Peyer's patch (tissue), 4 donors: ENCODE measurements at regions not wholly inside any gene's neighbourhood (a gene's known extent, or its start where the extent isn't known, plus 50 kb on each side); places are given as distances from the start of the nearest gene placed in this dataset.

ENCODE experiments used
- CTCF ChIP-seq, 6 experiments: fragments of 450-650 bp in 4 of 6; fragments of 200-600 bp in 2 of 6; sonication (generic) in 1 of 6; IDR thresholded peaks; one replicate each; pipeline ENCODE4 v1.5.1; 2017 to 2019; ENCODE audit warnings: antibody characterized with exemption in 6 of 6, mild to moderate bottlenecking in 3 of 6, moderate library complexity in 1 of 6
- POLR2A ChIP-seq, 2 donors: fragments of 450-650 bp; IDR thresholded peaks; one replicate each; pipeline ENCODE4 v1.5.1; 2017; ENCODE audit warnings: antibody characterized with exemption in 2 of 2, mild to moderate bottlenecking in 2 of 2, moderate library complexity in 2 of 2

- TF ChIP-seq CTCF (IDR thresholded peaks at IDR 0.05) (no peak), POLR2A (IDR thresholded peaks at IDR 0.05) (no peak)
Measured at GRCh38 chr2:207221731-207222130, 56.0 kb upstream of the KLF7 start.
